Stimulated activated CD4-positive, alpha-beta T cell treated with anti-CD3 and anti-CD28 coated beads, Interleukin-15, amount 100 ng/mL, for 24 hours (primary cell): ENCODE measurements at regions not wholly inside any gene's neighbourhood (a gene's known extent, or its start where the extent isn't known, plus 50 kb on each side); places are given as distances from the start of the nearest gene placed in this dataset.

Experiments
- DNase-seq: peaks from one replicate; pipeline ENCODE4 v3.0.0-alpha.2; 2020

- DNase-seq, result no peak
Measured at GRCh38 chr12:124393414-124393790, 98.5 kb downstream of the RFLNA start.

- no peak for DNase-seq
Measured at GRCh38 chr12:124392667-124393413, 97.9 kb downstream of the RFLNA start.

- DNase-seq, result peak; percentile 23
Measured at GRCh38 chr12:124392271-124392666, 97.4 kb downstream of the RFLNA start.

- peak; percentile 75 for DNase-seq
Measured at GRCh38 chr12:124391340-124392261, 96.7 kb downstream of the RFLNA start.

GRCh38 chr12:124390442-124391097 lies 95.7 kb downstream of the RFLNA start:
- no peak for DNase-seq

GRCh38 chr12:124389725-124390441 lies 95.0 kb downstream of the RFLNA start:
- DNase-seq, result no peak

- DNase-seq, result peak; percentile 78
Measured at GRCh38 chr12:124389138-124389724, 94.3 kb downstream of the RFLNA start.

- DNase-seq, result peak; percentile 66
Measured at GRCh38 chr12:124388679-124389137, 93.8 kb downstream of the RFLNA start.

- DNase-seq, result no peak
Measured at GRCh38 chr12:124388038-124388671, 93.3 kb downstream of the RFLNA start.

GRCh38 chr12:124387528-124387911 lies 92.6 kb downstream of the RFLNA start:
- no peak for DNase-seq

- DNase-seq, result no peak
Measured at GRCh38 chr12:124386661-124387527, 92.0 kb downstream of the RFLNA start.

GRCh38 chr12:124386059-124386458 lies 91.2 kb downstream of the RFLNA start:
- DNase-seq, result no peak

- no peak for DNase-seq
Measured at GRCh38 chr12:124385219-124385969, 90.5 kb downstream of the RFLNA start.

- no peak for DNase-seq
Measured at GRCh38 chr12:124384299-124384894, 89.5 kb downstream of the RFLNA start.

- no peak for DNase-seq
Measured at GRCh38 chr12:124383028-124383427, 88.1 kb downstream of the RFLNA start.

- no peak for DNase-seq
Measured at GRCh38 chr12:124381456-124382296, 86.8 kb downstream of the RFLNA start.

- no peak for DNase-seq
Measured at GRCh38 chr12:124380796-124381455, 86.0 kb downstream of the RFLNA start.
